ENCODE measurements at regions not wholly inside any gene's neighbourhood (a gene's known extent, or its start where the extent isn't known, plus 50 kb on each side); places are given as distances from the start of the nearest gene placed in this dataset.

DNA sequence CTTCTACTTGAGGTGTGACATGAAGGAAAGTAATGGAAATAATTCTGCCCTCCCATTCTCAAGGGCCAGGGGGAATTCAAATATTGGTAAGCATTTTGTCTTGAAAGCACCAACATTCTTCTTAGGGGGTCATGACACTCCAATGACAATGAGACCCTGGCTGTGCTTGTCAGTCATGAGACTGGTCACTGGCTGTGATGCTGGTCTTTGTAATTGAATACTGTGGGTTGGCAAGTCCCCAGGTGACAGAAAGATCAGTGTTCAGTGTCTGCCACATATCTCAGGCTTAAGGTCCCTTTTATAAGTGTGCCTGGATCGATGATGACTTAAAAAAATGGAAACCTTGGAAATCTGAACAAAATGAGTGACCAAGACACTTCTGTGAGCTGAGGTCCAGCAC, 151.4 kb downstream of the SNRPN start:
- DNase-seq (ENCODE audit: extremely low read depth, low read depth) = no peak
- TF ChIP-seq, protein P1, sequence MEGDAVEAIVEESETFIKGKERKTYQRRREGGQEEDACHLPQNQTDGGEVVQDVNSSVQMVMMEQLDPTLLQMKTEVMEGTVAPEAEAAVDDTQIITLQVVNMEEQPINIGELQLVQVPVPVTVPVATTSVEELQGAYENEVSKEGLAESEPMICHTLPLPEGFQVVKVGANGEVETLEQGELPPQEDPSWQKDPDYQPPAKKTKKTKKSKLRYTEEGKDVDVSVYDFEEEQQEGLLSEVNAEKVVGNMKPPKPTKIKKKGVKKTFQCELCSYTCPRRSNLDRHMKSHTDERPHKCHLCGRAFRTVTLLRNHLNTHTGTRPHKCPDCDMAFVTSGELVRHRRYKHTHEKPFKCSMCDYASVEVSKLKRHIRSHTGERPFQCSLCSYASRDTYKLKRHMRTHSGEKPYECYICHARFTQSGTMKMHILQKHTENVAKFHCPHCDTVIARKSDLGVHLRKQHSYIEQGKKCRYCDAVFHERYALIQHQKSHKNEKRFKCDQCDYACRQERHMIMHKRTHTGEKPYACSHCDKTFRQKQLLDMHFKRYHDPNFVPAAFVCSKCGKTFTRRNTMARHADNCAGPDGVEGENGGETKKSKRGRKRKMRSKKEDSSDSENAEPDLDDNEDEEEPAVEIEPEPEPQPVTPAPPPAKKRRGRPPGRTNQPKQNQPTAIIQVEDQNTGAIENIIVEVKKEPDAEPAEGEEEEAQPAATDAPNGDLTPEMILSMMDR (IDR thresholded peaks at IDR 0.05; ENCODE audit: low read depth, low read length) = no peak

DNA sequence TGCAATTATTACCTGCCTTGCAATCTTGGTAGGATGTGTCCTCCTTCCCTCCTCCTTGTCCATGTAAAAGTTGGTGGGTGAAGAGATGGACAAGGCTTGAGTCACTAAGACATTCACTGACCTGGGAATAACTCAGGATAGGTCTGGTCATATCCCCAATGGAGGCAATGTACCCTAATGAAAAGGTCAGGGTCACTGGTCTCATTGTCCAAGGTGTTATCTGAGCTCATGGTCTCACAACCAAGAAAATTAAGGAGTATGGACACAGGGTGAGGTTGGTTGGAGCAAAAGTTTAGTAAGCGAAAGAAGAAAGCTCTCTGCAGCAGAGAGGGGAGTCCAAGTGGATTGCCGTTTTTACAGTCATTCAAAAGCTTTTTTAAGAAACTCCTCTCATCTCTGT, 179.0 kb downstream of the SNRPN start:
- no peak for DNase-seq (ENCODE audit: extremely low read depth, low read depth)
- TF ChIP-seq, protein P1 (IDR thresholded peaks at IDR 0.05; ENCODE audit: low read depth, low read length) = no peak

DNA sequence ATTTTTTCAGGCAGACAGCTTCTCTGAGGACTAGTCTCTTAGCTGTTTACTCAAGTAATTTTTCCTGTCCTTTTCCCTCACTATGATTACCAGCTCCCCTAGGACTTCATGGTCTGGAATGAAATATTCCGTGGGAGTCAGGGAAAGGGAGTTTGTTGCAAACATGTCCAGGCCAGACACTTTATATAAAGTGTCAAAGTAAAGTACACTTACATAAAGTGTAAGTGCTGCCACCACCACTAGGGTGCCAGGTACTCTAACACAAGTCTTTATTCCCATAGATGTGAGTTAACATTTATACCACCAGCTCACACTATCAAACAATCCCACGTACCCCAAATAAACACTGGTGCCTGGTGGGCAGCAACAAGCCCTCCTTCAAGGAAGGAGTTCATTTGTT, 179.8 kb downstream of the SNRPN start:
- no peak for DNase-seq (ENCODE audit: extremely low read depth, low read depth)
- TF ChIP-seq, protein P1 (IDR thresholded peaks at IDR 0.05; ENCODE audit: low read depth, low read length) = no peak

DNA sequence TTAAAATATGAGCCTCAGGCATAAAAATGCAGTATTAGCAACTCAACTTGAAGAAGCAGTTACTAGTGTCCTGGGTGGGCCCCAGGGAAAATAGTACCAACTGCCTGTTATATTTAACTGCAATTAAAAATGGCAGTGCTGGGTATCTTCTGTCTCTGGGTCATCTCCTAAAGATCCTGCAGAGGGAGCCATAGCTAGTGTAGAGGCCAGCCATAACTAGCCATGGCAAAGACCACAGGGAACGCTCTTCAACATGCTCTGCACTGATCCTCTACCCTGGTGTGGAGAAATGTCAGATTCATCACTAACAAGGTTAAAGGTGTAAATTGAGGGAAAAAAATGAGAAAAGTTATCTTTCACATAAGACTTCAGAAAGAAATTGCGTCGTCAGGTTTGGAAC, 181.3 kb downstream of the SNRPN start:
- TF ChIP-seq, protein P1 (IDR thresholded peaks at IDR 0.05; ENCODE audit: low read depth, low read length) = peak; percentile 2
- no peak for DNase-seq (ENCODE audit: extremely low read depth, low read depth)

DNA sequence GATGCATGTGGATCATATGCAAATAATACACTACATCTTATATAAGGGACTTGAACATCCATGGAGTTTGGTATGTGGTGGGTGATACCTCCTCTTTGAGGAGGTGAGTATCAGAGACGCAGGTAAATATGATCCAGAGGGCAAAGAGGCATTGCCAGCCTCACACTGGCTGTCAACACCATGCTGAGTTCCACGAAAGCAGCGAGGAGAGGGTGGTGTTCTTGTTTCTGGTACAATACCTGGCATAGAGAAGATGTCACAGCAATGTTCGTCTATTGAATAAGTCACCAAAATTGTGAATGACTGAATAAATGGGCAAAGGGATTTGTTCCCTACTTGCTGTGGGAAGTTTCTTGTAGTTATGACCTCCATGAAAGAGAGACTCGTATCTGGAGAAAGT, 182.2 kb downstream of the SNRPN start:
- TF ChIP-seq, protein P1 (IDR thresholded peaks at IDR 0.05; ENCODE audit: low read depth, low read length) = no peak
- no peak for DNase-seq (ENCODE audit: extremely low read depth, low read depth)

DNA sequence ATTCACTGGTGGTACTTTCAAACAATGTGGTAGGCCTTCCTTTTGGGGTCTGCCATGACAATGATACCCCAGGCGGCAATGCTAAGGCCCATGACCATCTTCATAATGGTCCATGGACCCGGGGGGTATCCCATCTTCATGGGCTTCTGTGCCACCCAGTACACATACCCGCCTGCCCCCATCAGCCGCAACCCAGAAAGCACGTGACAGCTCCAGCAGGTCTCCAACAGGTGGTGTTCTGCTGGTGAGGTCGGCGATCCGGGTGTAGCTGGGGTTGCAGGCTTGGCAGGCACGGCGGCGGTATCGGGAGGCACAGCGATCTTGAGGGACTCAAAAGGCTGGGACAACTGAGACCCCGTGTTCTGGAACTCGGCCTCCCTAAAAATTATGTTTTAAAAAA, 214.5 kb downstream of the SNRPN start:
- TF ChIP-seq, protein P1 (IDR thresholded peaks at IDR 0.05; ENCODE audit: low read depth, low read length) = no peak
- no peak for DNase-seq (ENCODE audit: extremely low read depth, low read depth)

DNA sequence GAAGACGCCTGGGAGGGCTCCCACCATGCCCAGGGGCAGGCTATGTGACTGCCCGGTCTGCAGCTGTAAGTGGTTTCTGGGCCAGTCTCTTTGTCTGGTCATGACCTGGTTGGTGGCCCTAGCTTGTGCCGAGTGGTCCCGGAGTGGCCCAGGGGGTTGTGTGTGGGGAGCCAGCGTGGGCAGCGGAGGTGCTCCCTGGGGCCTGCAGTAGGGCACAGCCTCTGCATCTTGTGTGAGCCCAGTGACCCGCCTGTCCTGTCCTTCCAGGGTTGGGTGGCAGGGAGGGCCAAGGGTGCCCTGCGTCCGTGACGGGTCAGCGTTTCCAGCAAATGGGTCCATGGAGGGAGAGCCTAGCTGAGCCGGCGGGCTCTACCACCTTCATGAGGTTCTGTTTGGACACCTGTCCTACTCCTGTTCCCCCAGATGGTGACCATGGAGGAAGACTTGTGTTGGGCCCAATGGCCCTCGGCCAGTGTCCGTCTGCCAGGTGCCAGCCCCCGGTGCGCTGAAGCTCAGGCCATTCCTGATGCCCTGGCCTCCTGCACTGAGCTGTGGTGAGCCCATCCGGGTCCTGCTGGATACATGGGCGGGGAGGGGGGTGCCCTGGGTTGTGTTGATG, 215.4 kb downstream of the SNRPN start:
- DNase-seq (ENCODE audit: extremely low read depth, low read depth) = no peak
- TF ChIP-seq, protein P1 (IDR thresholded peaks at IDR 0.05; ENCODE audit: low read depth, low read length) = no peak
